ENCODE measurements at regions not wholly inside any gene's neighbourhood (a gene's known extent, or its start where the extent isn't known, plus 50 kb on each side); places are given as distances from the start of the nearest gene placed in this dataset.

- TF ChIP-seq CTCF (IDR thresholded peaks at IDR 0.05) (no peak), POLR2A (IDR thresholded peaks at IDR 0.05) (no peak)
Observed at GRCh38 chr17:71682174-71682494, 438.7 kb upstream of the SOX9 start.

Data from Peyer's patch (tissue), 4 donors.